ENCODE measurements at regions not wholly inside any gene's neighbourhood (a gene's known extent, or its start where the extent isn't known, plus 50 kb on each side); places are given as distances from the start of the nearest gene placed in this dataset.

- TF ChIP-seq POLR2A (IDR thresholded peaks at IDR 0.05; ENCODE audit: extremely low read depth, insufficient read length), result no peak
- no peak for TF ChIP-seq CTCF (IDR thresholded peaks at IDR 0.05; ENCODE audit: low read depth, low read length)
- TF ChIP-seq MAX (IDR thresholded peaks at IDR 0.05; ENCODE audit: low read depth, low read length), result no peak
Observed at GRCh38 chr6:48567016-48567415, 456.0 kb upstream of the PTCHD4 start.

Measured in NB4 (cell line).